GM11168 (cell line): ENCODE measurements at regions not wholly inside any gene's neighbourhood (a gene's known extent, or its start where the extent isn't known, plus 50 kb on each side); places are given as distances from the start of the nearest gene placed in this dataset.

Experiments used
- in situ Hi-C: fragments of 300-500 bp; cut with MboI; formaldehyde crosslinking; loops from one replicate; pipeline ENCODE4 v1.12.0; 2022; ENCODE audit warnings: low sequenced_read_pairs; ENCODE audit not compliant: unreplicated experiment

- in situ Hi-C loops: no loop called here
Measured at GRCh38 chr16:5633845-5634440, 536.3 kb upstream of the EEF2KMT start.

GRCh38 chr16:5622234-5622884 lies 524.8 kb upstream of the EEF2KMT start:
- in situ Hi-C loops: loop anchor here (25.0 kb wide), 1 partner anchor 385 kb away; no protein-coding TSS in a partner anchor

DNA sequence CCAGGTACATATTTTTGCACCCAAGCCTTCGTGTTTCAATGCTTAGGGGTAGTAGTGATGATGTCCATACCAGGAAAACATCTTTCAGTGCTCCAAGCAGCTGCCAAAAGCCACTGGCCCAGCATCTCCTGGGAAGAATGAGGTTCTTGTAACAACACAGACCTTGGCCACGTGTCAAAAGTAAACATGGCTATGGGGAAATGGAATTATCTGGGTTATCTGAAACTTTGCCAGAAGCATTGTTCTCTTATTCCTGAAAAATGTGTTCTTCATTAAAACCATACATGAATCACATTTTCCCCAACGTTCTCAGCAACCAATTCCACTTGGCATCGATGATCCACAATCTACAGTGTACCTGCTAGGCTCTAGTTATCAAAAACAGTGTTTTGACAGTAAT lies 524.2 kb upstream of the EEF2KMT start:
- in situ Hi-C loops: loop anchor here (25.0 kb wide), 1 partner anchor 385 kb away; no protein-coding TSS in a partner anchor

DNA sequence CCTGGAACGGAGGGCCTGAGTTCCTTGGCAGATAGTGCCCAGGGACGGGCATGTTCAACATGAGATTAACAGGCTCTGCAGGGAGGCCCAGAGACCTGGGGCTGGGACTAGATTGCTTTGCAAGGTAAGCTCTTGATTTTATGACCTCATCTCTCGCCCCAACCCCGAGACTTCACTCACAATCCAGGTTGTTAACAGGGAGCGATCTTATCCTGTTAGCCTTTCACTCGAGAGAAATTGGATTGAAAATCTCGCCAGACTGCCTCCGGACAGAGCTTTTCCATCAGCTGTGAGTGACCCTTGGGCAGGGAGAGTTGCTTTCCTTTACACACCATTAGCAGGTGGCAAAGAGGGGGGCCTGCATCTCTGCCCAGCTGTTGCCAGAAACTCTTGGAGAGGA lies 521.7 kb upstream of the EEF2KMT start:
- in situ Hi-C loops: loop anchor here (25.0 kb wide), 1 partner anchor 382 kb away; no protein-coding TSS in a partner anchor

- in situ Hi-C loops: loop anchor here (25.0 kb wide), 1 partner anchor 380 kb away; no protein-coding TSS in a partner anchor
Measured at GRCh38 chr16:5616841-5617240, 519.2 kb upstream of the EEF2KMT start.

GRCh38 chr16:5615868-5616642 lies 518.5 kb upstream of the EEF2KMT start:
- in situ Hi-C loops: loop anchor here (25.0 kb wide), 1 partner anchor 379 kb away; no protein-coding TSS in a partner anchor

- in situ Hi-C loops: loop anchor here (25.0 kb wide), 1 partner anchor 370 kb away; no protein-coding TSS in a partner anchor
Measured at GRCh38 chr16:5607169-5607568, 509.6 kb upstream of the EEF2KMT start.

DNA sequence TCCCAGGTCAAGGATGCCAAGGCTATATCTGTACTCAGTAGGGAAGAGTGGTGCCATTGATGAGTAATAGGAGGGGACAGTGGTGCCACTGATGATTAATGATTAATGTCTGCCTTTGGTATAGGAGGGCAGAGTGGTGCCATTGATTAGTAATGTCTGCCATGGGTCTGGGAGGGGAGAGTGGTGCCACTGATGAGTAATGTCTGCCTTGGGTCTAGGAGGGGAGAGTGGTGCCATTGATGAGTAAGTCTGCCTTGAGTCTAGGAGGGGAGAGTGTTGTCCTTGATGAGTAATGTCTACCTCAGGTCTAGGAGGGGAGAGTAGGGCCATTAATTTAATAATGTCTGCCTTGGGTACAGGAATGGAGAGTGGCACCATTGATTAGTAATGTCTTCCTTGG lies 507.8 kb upstream of the EEF2KMT start:
- in situ Hi-C loops: loop anchor here (25.0 kb wide), 1 partner anchor 368 kb away; no protein-coding TSS in a partner anchor

- in situ Hi-C loops: loop anchor here (25.0 kb wide), 1 partner anchor 367 kb away; no protein-coding TSS in a partner anchor
Measured at GRCh38 chr16:5604770-5605169, 507.2 kb upstream of the EEF2KMT start.

DNA sequence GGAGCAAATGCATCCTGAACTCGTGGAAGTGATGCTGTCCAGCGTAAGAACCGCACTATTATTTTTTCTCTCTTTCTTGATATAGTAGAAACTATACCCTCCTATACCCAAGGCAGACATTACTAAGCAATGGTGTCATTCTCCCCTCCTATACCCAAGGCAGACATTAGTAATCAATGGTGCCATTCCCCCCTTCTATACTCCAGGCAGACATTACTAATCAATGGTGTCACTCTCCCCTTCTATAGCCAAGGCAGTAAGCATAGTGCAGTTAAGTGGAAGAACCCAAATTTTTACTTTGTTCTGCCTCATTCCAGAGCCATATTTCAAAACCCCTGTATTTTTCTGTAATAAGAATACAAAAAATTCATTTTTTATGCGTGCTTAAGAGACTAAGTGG lies 506.2 kb upstream of the EEF2KMT start:
- in situ Hi-C loops: loop anchor here (25.0 kb wide), 1 partner anchor 367 kb away; no protein-coding TSS in a partner anchor

DNA sequence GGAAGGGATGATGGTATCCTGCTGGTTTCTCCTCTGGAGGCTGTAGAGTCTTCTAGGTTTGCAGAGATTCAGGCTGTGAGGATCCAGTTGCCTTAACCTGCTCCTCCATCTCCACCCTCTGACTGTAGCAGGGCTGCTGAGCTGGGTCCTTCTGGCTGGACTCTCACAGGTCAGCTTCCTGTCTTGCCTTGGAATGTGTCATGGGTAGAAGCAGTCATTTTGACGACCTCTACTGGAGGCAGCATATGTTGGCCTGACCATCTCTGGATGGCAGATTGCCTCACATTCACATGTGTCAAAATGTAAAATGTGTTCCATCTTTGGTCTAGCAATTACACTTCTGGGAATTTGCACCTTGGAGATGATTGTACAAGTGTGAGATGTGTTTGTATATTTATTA lies 504.4 kb upstream of the EEF2KMT start:
- in situ Hi-C loops: loop anchor here (25.0 kb wide), 1 partner anchor 365 kb away; no protein-coding TSS in a partner anchor

DNA sequence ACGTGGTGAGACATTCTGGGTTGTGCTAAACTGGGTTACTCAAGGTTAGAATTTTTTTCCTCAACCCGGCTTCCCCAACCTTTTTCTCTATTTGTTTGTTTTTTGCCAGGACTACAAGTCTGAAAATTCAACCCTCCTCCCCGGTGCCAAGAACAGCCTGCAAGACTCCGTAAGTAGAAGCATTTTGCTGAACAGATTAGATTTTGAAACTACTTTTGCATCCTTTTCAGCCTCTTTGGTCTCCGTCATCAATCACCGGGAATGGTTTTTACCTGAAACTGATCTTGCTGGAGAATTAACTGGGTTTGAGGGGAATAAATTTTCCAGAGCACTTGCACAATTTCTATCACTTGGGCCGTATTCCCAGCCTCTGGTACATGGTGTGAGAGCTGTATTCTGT lies 501.2 kb upstream of the EEF2KMT start:
- in situ Hi-C loops: no loop called here

DNA sequence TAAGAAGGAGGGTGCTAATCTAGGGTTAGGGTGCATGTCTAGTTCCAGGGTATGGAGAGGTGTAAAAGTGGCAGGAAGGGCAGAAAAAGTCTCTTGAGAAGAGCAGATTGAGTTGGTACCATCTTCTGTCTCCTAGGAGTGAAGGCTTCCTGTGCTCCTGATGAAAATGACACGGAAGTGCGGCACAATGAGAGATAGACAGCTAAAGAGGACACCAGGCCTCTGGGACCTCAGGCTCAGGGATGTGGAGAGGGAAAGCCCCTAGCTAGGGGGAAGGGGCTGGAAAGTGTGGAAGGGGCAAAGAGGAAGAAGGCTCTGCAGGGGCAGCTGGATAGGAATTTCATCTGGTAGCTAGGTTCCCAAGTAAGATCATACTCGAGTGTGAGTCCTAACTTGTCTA lies 498.3 kb upstream of the EEF2KMT start:
- in situ Hi-C loops: no loop called here

GRCh38 chr16:5590416-5590815 lies 492.8 kb upstream of the EEF2KMT start:
- in situ Hi-C loops: no loop called here

DNA sequence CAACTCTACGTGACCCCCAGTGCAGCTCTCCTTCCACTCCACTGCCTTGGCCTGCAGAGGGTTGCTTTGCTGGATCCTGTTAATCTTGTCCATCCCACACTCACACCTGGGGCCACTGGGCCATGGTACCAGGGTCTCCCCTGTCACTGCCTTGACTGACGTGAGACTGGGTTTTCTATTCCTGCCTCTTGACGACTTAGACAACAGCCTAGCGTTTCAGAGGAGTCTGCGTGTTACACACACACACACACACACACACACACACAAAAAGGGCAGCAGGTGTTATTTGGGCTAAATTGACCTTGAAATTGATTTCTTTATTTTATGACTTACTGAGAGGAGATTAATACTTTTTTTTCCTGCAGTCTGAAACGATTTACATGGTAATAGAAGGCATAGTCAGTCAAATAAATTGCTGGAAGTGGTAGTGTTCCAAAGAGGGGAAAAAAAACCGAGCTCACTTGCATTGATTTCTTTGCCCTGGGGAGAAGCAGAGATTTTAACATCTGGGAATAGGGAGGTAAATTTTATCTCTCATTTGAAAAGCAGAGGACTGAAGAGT lies 492.3 kb upstream of the EEF2KMT start:
- in situ Hi-C loops: no loop called here

- in situ Hi-C loops: no loop called here
Measured at GRCh38 chr16:5584109-5584508, 486.5 kb upstream of the EEF2KMT start.

DNA sequence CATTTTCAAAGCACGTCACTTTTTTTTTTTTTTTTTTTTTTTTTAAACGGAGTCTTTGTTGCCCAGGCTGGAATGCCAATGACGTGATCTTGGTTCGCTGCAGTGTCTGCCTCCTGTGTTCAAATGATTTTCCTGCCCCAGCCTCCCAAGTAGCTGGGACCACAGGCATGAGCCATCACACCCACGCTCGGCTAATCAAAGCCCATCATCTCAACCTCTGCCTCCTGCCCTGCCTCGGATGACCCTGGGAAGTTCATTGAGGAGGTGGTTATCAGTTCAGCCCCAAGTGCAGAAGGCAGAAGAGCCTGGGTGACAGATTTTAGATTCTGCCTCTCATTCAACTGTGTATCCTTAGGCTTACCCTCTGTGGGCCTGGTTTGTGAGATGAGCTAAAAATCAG lies 484.9 kb upstream of the EEF2KMT start:
- in situ Hi-C loops: no loop called here

DNA sequence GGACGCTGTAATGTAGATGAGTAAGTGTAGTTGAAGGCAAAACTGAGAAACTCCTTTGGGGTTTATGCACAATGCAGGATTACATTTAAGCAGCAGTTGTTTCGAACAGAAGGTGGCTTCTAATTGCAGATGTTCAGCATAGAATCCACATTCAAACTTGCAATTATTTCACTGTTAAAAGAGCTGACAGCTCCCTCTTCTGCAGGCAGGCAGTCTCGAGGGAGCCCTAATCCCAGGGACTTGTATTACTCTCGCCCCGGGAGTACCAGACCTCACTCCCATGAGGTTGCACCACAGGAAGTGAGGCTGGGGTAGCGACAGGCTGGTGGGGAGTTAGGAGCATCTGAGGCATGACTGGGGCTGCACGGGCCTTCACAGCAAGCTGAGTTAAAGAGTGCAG lies 484.3 kb upstream of the EEF2KMT start:
- in situ Hi-C loops: no loop called here

- in situ Hi-C loops: no loop called here
Measured at GRCh38 chr16:5581428-5581827, 483.8 kb upstream of the EEF2KMT start.

GRCh38 chr16:5580772-5581171 lies 483.2 kb upstream of the EEF2KMT start:
- in situ Hi-C loops: no loop called here
